DND-41 (cell line): ENCODE measurements at regions not wholly inside any gene's neighbourhood (a gene's known extent, or its start where the extent isn't known, plus 50 kb on each side); places are given as distances from the start of the nearest gene placed in this dataset.
A peak's percentile ranks its signal among the peaks of the same experiment; 100 is the strongest.

Experiments
- ATAC-seq: fragments of 200-7000 bp; cut with Tn5 transposase; 3 replicates; pipeline ENCODE4 v1.9.1; 2021; ENCODE audit warnings: low read depth; ENCODE audit not compliant: insufficient read depth
- DNase-seq: peaks from one replicate; pipeline ENCODE4 v3.0.0-alpha.2; 2020
- H2AFZ ChIP-seq: 2 replicates; pipeline ENCODE4 v1.6.0; 2012; ENCODE audit warnings: low read depth, low read length
- H3K27ac ChIP-seq: 2 replicates; pipeline ENCODE4 v1.5.1; 2012; ENCODE audit warnings: low read length, inconsistent platforms
- H3K27me3 ChIP-seq: fragments of 200-600 bp; sonication (generic); 2 replicates; pipeline ENCODE4 v1.6.0; 2012; ENCODE audit warnings: low read length, mild to moderate bottlenecking, inconsistent platforms; ENCODE audit not compliant: insufficient read depth, poor library complexity
- H3K36me3 ChIP-seq: 2 replicates; pipeline ENCODE4 v1.5.1; 2012; ENCODE audit warnings: low read length, inconsistent platforms; ENCODE audit not compliant: insufficient read depth
- H3K4me1 ChIP-seq: 2 replicates; pipeline ENCODE4 v1.5.1; 2012; ENCODE audit warnings: mild to moderate bottlenecking, low read length; ENCODE audit not compliant: insufficient read depth
- H3K4me2 ChIP-seq: 2 replicates; pipeline ENCODE4 v1.6.0; 2012; ENCODE audit warnings: mild to moderate bottlenecking, moderate library complexity, low read length, inconsistent platforms; ENCODE audit not compliant: insufficient read depth
- H3K4me3 ChIP-seq, 2 experiments: fragments of 200-600 bp in 1 of 2; shearing (Covaris generic) in 1 of 2; 2 replicates each; pipeline ENCODE4 v1.5.1; 2012 to 2016; ENCODE audit warnings: inconsistent platforms in 2 of 2, low read length in 2 of 2, mild to moderate bottlenecking in 2 of 2, low read depth in 1 of 2, moderate library complexity in 1 of 2
- H3K79me2 ChIP-seq: 2 replicates; pipeline ENCODE4 v1.6.0; 2012; ENCODE audit warnings: low read length, inconsistent platforms; ENCODE audit not compliant: insufficient read depth
- H3K9ac ChIP-seq: 2 replicates; pipeline ENCODE4 v1.6.0; 2012; ENCODE audit warnings: low read depth, mild to moderate bottlenecking, inconsistent platforms, low read length, moderate library complexity
- H3K9me3 ChIP-seq: 2 replicates; pipeline ENCODE4 v1.5.1; 2012; ENCODE audit warnings: low read length, moderate library complexity, mild to moderate bottlenecking, inconsistent platforms; ENCODE audit not compliant: insufficient read depth, severe bottlenecking
- H4K20me1 ChIP-seq: 2 replicates; pipeline ENCODE4 v1.6.0; 2012; ENCODE audit warnings: low read length; ENCODE audit not compliant: insufficient read depth
- EZH2 ChIP-seq: IDR thresholded peaks from 3 replicates; pipeline ENCODE4 v1.6.1; 2012; ENCODE audit warnings: borderline replicate concordance, low read depth, mild to moderate bottlenecking, moderate library complexity, low read length, inconsistent platforms; ENCODE audit not compliant: severe bottlenecking
- TF ChIP-seq, protein P1 (sequence below): IDR thresholded peaks from 2 replicates; pipeline ENCODE4 v1.5.1; 2012; ENCODE audit warnings: borderline replicate concordance, low read length, moderate library complexity, mild to moderate bottlenecking; ENCODE audit not compliant: poor library complexity, severe bottlenecking; ENCODE audit errors: extremely low read depth

DNA sequence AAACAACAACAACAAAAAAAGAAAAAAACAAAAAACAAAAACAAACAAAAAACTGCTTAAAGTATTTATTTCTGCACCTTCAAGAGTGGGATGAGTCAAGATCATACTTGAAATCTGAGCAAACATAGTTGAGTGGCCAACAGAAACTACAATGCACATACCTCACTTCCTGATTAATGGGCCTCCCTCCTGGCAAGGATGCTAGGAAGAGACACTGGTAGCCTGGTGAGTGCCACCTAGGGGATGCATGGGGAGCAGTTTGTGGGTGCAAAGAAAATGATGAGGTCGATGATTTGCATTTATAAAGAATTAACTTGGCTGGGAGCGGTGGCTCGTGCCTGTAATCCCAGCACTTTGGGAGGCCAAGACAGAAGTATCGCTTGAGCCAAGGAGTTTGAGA is 808.1 kb downstream of the MAFB start:
- peak; percentile 17 for DNase-seq
- no peaks in the 10 kb centered on the region for H3K27me3 ChIP-seq
- no peaks in the 10 kb centered on the region for H4K20me1 ChIP-seq
- no peak overlapping the region for H2AFZ ChIP-seq
- TF ChIP-seq, protein P1, sequence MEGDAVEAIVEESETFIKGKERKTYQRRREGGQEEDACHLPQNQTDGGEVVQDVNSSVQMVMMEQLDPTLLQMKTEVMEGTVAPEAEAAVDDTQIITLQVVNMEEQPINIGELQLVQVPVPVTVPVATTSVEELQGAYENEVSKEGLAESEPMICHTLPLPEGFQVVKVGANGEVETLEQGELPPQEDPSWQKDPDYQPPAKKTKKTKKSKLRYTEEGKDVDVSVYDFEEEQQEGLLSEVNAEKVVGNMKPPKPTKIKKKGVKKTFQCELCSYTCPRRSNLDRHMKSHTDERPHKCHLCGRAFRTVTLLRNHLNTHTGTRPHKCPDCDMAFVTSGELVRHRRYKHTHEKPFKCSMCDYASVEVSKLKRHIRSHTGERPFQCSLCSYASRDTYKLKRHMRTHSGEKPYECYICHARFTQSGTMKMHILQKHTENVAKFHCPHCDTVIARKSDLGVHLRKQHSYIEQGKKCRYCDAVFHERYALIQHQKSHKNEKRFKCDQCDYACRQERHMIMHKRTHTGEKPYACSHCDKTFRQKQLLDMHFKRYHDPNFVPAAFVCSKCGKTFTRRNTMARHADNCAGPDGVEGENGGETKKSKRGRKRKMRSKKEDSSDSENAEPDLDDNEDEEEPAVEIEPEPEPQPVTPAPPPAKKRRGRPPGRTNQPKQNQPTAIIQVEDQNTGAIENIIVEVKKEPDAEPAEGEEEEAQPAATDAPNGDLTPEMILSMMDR: peak; percentile 50
- no peak for TF ChIP-seq EZH2
- peaks cover 4% of the 10 kb centered on the region for H3K9me3 ChIP-seq
- H3K27ac ChIP-seq: no peak overlapping the region
- H3K9ac ChIP-seq: no peak overlapping the region
- H3K4me3 ChIP-seq: no peak overlapping the region
- ATAC-seq: no peak
- no peaks in the 10 kb centered on the region for H3K4me1 ChIP-seq
- no peak overlapping the region for H3K4me2 ChIP-seq
- no peaks in the 10 kb centered on the region for H3K79me2 ChIP-seq
- H3K36me3 ChIP-seq: no peaks in the 10 kb centered on the region

DNA sequence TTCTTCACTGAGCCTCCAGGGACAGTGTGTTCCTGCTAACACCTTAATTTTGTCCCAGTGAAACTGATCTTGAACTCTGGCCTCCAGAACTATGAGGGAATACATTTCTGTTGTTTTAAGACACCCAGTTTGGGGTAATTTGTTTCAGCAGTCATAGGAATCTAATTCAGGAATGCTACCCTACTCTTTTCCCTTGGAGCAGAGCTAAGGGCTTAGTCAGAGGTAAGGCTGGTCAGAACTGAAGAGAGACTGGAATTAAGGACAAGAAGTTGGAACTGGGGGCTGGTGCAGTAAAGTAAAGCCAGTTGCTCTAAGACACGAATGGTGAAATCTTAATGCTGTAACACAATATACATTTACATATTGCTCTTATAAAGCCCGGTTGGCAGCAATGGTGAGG is 809.7 kb downstream of the MAFB start:
- H3K9ac ChIP-seq: no peak overlapping the region
- H4K20me1 ChIP-seq: no peaks in the 10 kb centered on the region
- no peaks in the 10 kb centered on the region for H3K27me3 ChIP-seq
- ATAC-seq (no peak), DNase-seq (no peak)
- H3K36me3 ChIP-seq: no peaks in the 10 kb centered on the region
- H3K9me3 ChIP-seq: peaks cover 4% of the 10 kb centered on the region
- no peak overlapping the region for H2AFZ ChIP-seq
- H3K4me3 ChIP-seq: no peak overlapping the region
- no peak overlapping the region for H3K27ac ChIP-seq
- H3K4me1 ChIP-seq: no peaks in the 10 kb centered on the region
- H3K4me2 ChIP-seq: no peak overlapping the region
- TF ChIP-seq, protein P1: no peak
- TF ChIP-seq EZH2: no peak
- no peaks in the 10 kb centered on the region for H3K79me2 ChIP-seq

DNA sequence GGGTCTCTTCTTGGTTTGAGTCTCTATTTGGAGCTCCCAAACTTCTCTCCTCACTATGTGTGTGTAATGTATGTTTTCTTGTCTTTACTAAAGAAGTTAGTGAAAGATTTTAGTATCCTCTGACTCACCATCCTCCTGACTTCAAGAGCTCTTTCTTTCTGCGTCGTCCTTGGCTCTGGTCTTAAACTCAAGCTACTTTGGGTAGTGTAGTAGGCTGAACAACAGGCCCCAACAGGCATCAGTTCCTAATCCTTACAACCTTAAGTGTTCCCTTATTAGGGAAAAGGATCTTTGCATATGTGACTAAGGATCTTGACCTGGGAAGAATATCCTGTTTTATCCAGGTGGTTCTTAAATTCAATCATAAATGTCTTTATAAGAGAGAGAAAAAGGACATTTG is 810.2 kb downstream of the MAFB start:
- Histone ChIP-seq H3K79me2 (no peaks in the 10 kb centered on the region), H3K9ac (no peak overlapping the region), H3K27me3 (no peaks in the 10 kb centered on the region), H3K4me3 (no peak overlapping the region), H3K36me3 (no peaks in the 10 kb centered on the region), H3K4me2 (no peak overlapping the region), H3K9me3 (peaks cover 4% of the 10 kb centered on the region), H4K20me1 (no peaks in the 10 kb centered on the region), H2AFZ (no peak overlapping the region), H3K4me1 (no peaks in the 10 kb centered on the region), H3K27ac (no peak overlapping the region)
- ATAC-seq (no peak), DNase-seq (no peak)
- TF ChIP-seq EZH2: no peak
- TF ChIP-seq, protein P1: no peak

DNA sequence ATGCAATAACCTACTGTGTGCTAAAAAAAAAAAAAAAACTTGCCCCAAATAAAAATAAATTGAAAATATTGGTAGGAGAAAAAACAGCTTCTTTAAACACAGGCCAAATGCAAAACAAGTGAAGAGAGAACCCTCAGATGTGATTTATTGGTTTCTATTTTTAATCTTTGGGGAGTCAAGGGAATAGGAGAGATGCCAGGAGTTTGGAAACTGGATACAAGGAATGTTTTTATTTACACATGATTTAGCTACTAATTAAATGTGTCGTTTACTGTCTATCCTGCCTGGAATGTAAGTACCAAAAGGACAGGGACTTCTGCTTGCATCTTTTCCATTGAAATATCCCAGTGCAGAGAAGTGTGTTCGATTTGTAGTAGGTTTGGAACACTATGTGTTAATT is 810.7 kb downstream of the MAFB start:
- Histone ChIP-seq H2AFZ (no peak overlapping the region), H3K9ac (no peak overlapping the region), H3K36me3 (no peaks in the 10 kb centered on the region), H3K4me3 (no peak overlapping the region), H3K4me2 (no peak overlapping the region), H3K27ac (no peak overlapping the region), H3K9me3 (peaks cover 4% of the 10 kb centered on the region), H3K27me3 (no peaks in the 10 kb centered on the region), H4K20me1 (no peaks in the 10 kb centered on the region), H3K79me2 (no peaks in the 10 kb centered on the region), H3K4me1 (no peaks in the 10 kb centered on the region)
- TF ChIP-seq, protein P1: no peak
- no peak for TF ChIP-seq EZH2
- ATAC-seq (no peak), DNase-seq (no peak)
